Suprapubic skin (tissue), 4 donors: ENCODE measurements at regions not wholly inside any gene's neighbourhood (a gene's known extent, or its start where the extent isn't known, plus 50 kb on each side); places are given as distances from the start of the nearest gene placed in this dataset.
"Not testable (repeated sequence)": the region's sequence is repeated elsewhere in the genome, so short reads cannot be mapped to it uniquely, and the experiment has no call there.

Experiments
- DNase-seq, 2 donors: peaks; one replicate each; pipeline ENCODE4 v3.0.0-alpha.2; 2019; ENCODE audit warnings: low spot score in 2 of 2
- H3K27ac ChIP-seq: fragments of 200-600 bp; sonication (generic); one replicate; pipeline ENCODE4 v1.5.1; 2019
- H3K27me3 ChIP-seq: fragments of 200-600 bp; sonication (generic); one replicate; pipeline ENCODE4 v1.5.1; 2019
- H3K36me3 ChIP-seq: fragments of 200-600 bp; sonication (generic); one replicate; pipeline ENCODE4 v1.5.1; 2019
- H3K4me1 ChIP-seq: fragments of 200-600 bp; sonication (generic); one replicate; pipeline ENCODE4 v1.5.1; 2019
- H3K4me3 ChIP-seq: fragments of 200-600 bp; sonication (generic); one replicate; pipeline ENCODE4 v1.5.1; 2019; ENCODE audit warnings: mild to moderate bottlenecking
- H3K9me3 ChIP-seq: fragments of 200-600 bp; sonication (generic); one replicate; pipeline ENCODE4 v1.5.1; 2019
- EP300 ChIP-seq: sonication (generic); formaldehyde crosslinking; IDR thresholded peaks from one replicate; pipeline ENCODE4 v1.6.1; 2017; ENCODE audit warnings: antibody characterized with exemption
- POLR2A ChIP-seq, 2 donors: fragments of 450-650 bp; IDR thresholded peaks; one replicate each; pipeline ENCODE4 v1.6.1; 2017; ENCODE audit warnings: antibody characterized with exemption in 2 of 2, mild to moderate bottlenecking in 2 of 2, moderate library complexity in 2 of 2
- POLR2AphosphoS5 ChIP-seq, 3 donors: sonication (generic); formaldehyde crosslinking; IDR thresholded peaks; one replicate each; pipeline ENCODE4 v1.6.1; 2017; ENCODE audit warnings: antibody characterized with exemption in 3 of 3
- WGBS: methylation state at CpG from one replicate; pipeline ENCODE4 v1.1.5; 2018; 5-methylcytosine and 5-hydroxymethylcytosine counted together
- TF ChIP-seq, protein P1 (sequence below), 2 donors: fragments of 200-600 bp in 1 of 2; fragments of 450-650 bp in 1 of 2; sonication (generic) in 1 of 2; IDR thresholded peaks; one replicate each; pipeline ENCODE4 v1.5.1; 2016 to 2019; ENCODE audit warnings: antibody characterized with exemption in 2 of 2, mild to moderate bottlenecking in 1 of 2, moderate library complexity in 1 of 2

- peaks cover 18% of the 10 kb centered on the region for H3K4me1 ChIP-seq
- no peak overlapping the region for H3K27ac ChIP-seq
- no peak overlapping the region for H3K4me3 ChIP-seq
- WGBS: 57% methylated on average over 17 of the region's 17 CpGs
- TF ChIP-seq, protein P1, sequence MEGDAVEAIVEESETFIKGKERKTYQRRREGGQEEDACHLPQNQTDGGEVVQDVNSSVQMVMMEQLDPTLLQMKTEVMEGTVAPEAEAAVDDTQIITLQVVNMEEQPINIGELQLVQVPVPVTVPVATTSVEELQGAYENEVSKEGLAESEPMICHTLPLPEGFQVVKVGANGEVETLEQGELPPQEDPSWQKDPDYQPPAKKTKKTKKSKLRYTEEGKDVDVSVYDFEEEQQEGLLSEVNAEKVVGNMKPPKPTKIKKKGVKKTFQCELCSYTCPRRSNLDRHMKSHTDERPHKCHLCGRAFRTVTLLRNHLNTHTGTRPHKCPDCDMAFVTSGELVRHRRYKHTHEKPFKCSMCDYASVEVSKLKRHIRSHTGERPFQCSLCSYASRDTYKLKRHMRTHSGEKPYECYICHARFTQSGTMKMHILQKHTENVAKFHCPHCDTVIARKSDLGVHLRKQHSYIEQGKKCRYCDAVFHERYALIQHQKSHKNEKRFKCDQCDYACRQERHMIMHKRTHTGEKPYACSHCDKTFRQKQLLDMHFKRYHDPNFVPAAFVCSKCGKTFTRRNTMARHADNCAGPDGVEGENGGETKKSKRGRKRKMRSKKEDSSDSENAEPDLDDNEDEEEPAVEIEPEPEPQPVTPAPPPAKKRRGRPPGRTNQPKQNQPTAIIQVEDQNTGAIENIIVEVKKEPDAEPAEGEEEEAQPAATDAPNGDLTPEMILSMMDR (IDR thresholded peaks at IDR 0.05): no peak
- TF ChIP-seq POLR2AphosphoS5 (IDR thresholded peaks at IDR 0.05) (no peak), POLR2A (IDR thresholded peaks at IDR 0.05) (no peak), EP300 (no peak)
- H3K36me3 ChIP-seq: no peaks in the 10 kb centered on the region
- no peaks in the 10 kb centered on the region for H3K9me3 ChIP-seq
- DNase-seq: peak; percentile 45 to 51
- peaks cover 3% of the 10 kb centered on the region for H3K27me3 ChIP-seq
Measured at GRCh38 chr16:88170528-88170991, 212.2 kb upstream of the ZNF469 start.

DNA sequence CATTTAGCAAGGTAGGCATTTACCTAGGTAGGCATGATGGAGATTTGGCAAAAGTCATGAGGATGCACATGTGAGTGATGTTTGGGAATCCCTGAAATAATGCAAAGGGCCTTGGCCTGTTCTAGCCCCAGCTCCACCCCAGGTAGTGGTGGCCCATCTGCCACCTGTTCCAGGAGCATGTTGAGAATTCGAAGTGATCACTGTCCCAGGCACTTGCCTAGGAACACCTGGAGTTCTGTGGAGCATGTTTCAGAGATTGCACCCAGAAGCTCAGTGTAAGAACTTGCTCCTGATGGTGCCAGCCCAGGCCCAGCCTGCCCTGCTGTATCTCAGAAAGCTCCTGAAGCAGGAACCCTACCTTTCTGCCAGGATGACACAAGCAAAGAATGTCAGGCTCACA lies 211.6 kb upstream of the ZNF469 start:
- not testable (repeated sequence) for H3K27ac ChIP-seq, H3K36me3 ChIP-seq, H3K9me3 ChIP-seq, H3K4me3 ChIP-seq, DNase-seq, H3K27me3 ChIP-seq
- peaks cover 18% of the 10 kb centered on the region for H3K4me1 ChIP-seq
- 60% methylated on average over 1 of the region's 1 CpG for WGBS

- H3K9me3 ChIP-seq, H3K4me1 ChIP-seq, H3K27ac ChIP-seq, H3K27me3 ChIP-seq, H3K4me3 ChIP-seq, DNase-seq, H3K36me3 ChIP-seq: not testable (repeated sequence)
- 72% methylated on average over 4 of the region's 8 CpGs for WGBS
Measured at GRCh38 chr16:88176184-88176583, 206.6 kb upstream of the ZNF469 start.

GRCh38 chr16:88176591-88177180 lies 206.1 kb upstream of the ZNF469 start:
- not testable (repeated sequence) for H3K27me3 ChIP-seq, H3K4me1 ChIP-seq, H3K27ac ChIP-seq, H3K36me3 ChIP-seq, H3K4me3 ChIP-seq, H3K9me3 ChIP-seq
- 81% methylated on average over 23 of the region's 23 CpGs for WGBS
- DNase-seq: peak in 1 of 2 donors; percentile 30

DNA sequence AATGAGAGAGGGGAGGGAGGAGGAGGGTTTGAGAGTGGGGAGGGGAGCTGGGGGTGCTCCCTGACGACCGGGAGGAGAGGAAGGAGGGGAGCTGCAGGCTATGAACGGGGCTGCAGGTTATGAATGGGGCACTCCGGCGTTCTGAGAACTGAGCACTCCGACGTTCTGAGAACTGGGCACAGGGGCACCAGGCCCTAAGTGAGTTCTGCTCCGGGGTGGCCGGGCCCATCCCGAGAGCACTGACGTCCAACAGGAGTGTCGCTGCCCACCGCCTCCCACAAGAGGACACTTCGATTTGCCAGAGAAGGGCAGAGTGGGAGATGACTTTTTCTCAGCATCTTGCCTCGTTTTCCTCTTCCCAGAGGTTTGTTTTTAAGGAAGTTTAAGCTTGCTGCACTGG lies 204.5 kb upstream of the ZNF469 start:
- not testable (repeated sequence) for H3K27me3 ChIP-seq, H3K9me3 ChIP-seq, H3K4me3 ChIP-seq, H3K4me1 ChIP-seq, DNase-seq, H3K27ac ChIP-seq, H3K36me3 ChIP-seq
- 84% methylated on average over 15 of the region's 15 CpGs for WGBS

GRCh38 chr16:88178896-88179295 lies 203.9 kb upstream of the ZNF469 start:
- WGBS: 85% methylated on average over 8 of the region's 15 CpGs
- not testable (repeated sequence) for H3K27ac ChIP-seq, H3K4me1 ChIP-seq, H3K36me3 ChIP-seq, DNase-seq, H3K9me3 ChIP-seq, H3K27me3 ChIP-seq, H3K4me3 ChIP-seq

- 58% methylated on average over 32 of the region's 33 CpGs for WGBS
- peak; percentile 35 to 55 for DNase-seq
Measured at GRCh38 chr16:88182967-88183881, 199.5 kb upstream of the ZNF469 start.

GRCh38 chr16:88184053-88184452 lies 198.7 kb upstream of the ZNF469 start:
- not testable (repeated sequence) for H3K36me3 ChIP-seq, H3K27ac ChIP-seq, H3K27me3 ChIP-seq, H3K9me3 ChIP-seq, H3K4me1 ChIP-seq
- peak in 1 of 2 donors; percentile 71 for DNase-seq
- WGBS: no CpG with 5 or more reads among the region's 14 CpGs
- peak overlapping the region; percentile 5 for H3K4me3 ChIP-seq

More at GRCh38 chr16:88182967-88183881, 199.5 kb upstream of the ZNF469 start:
- not testable (repeated sequence) for H3K27ac ChIP-seq, H3K27me3 ChIP-seq, H3K4me3 ChIP-seq, H3K9me3 ChIP-seq, H3K4me1 ChIP-seq, H3K36me3 ChIP-seq
